Astrocyte (in vitro differentiated cells and primary cell): ENCODE measurements at regions not wholly inside any gene's neighbourhood (a gene's known extent, or its start where the extent isn't known, plus 50 kb on each side); places are given as distances from the start of the nearest gene placed in this dataset.

Experiments
- DNase-seq: peaks from one replicate; pipeline ENCODE4 v3.0.0-alpha.2; 2010; ENCODE audit warnings: low read depth
- FAIRE-seq: peaks from 2 replicates; lab custom pipeline; 2011; peaks lifted over from hg19 to GRCh38; lab: Jason Lieb, UNC
- H2AFZ ChIP-seq: 2 replicates; pipeline ENCODE4 v1.6.0; 2012; ENCODE audit warnings: low read depth, low read length, inconsistent platforms
- H3K27ac ChIP-seq: 2 replicates; pipeline ENCODE4 v1.5.1; 2011; ENCODE audit warnings: low read depth, low read length, inconsistent platforms
- H3K27me3 ChIP-seq: 2 replicates; pipeline ENCODE4 v1.6.0; 2011; ENCODE audit warnings: low read length, inconsistent platforms; ENCODE audit not compliant: insufficient read depth
- H3K36me3 ChIP-seq: 2 replicates; pipeline ENCODE4 v1.5.1; 2011; ENCODE audit warnings: low read length, inconsistent platforms; ENCODE audit not compliant: insufficient read depth
- H3K4me1 ChIP-seq: 2 replicates; pipeline ENCODE4 v1.5.1; 2011; ENCODE audit warnings: low read length, inconsistent platforms; ENCODE audit not compliant: insufficient read depth
- H3K4me2 ChIP-seq: 2 replicates; pipeline ENCODE4 v1.6.0; 2012; ENCODE audit warnings: low read length, inconsistent platforms
- H3K4me3 ChIP-seq: 2 replicates; pipeline ENCODE4 v1.5.1; 2011; ENCODE audit warnings: low read depth, mild to moderate bottlenecking, low read length, inconsistent platforms; ENCODE audit not compliant: insufficient read depth
- H3K79me2 ChIP-seq: 2 replicates; pipeline ENCODE4 v1.6.0; 2012; ENCODE audit warnings: mild to moderate bottlenecking, low read length, inconsistent platforms; ENCODE audit not compliant: insufficient read depth
- H3K9ac ChIP-seq: 2 replicates; pipeline ENCODE4 v1.6.0; 2012; ENCODE audit warnings: mild to moderate bottlenecking, low read length, inconsistent platforms
- H3K9me3 ChIP-seq: 2 replicates; pipeline ENCODE4 v1.5.1; 2012; ENCODE audit warnings: low read depth, mild to moderate bottlenecking, low read length, inconsistent platforms; ENCODE audit not compliant: insufficient read depth
- H4K20me1 ChIP-seq: 2 replicates; pipeline ENCODE4 v1.6.0; 2012; ENCODE audit warnings: low read length, inconsistent platforms; ENCODE audit not compliant: insufficient read depth
- H3K27ac Mint-ChIP-seq: one replicate; pipeline ENCODE4 v1.8.0; 2021; ENCODE audit warnings: mild to moderate bottlenecking, mixed read lengths; ENCODE audit not compliant: unreplicated experiment
- H3K27me3 Mint-ChIP-seq: one replicate; pipeline ENCODE4 v1.8.0; 2021; ENCODE audit warnings: low read depth, mixed read lengths; ENCODE audit not compliant: unreplicated experiment
- H3K36me3 Mint-ChIP-seq: one replicate; pipeline ENCODE4 v1.8.0; 2021; ENCODE audit warnings: low read depth, mixed read lengths; ENCODE audit not compliant: unreplicated experiment
- H3K4me1 Mint-ChIP-seq: one replicate; pipeline ENCODE4 v1.8.0; 2021; ENCODE audit warnings: low read depth, mixed read lengths; ENCODE audit not compliant: unreplicated experiment
- H3K4me3 Mint-ChIP-seq: one replicate; pipeline ENCODE4 v1.8.0; 2021; ENCODE audit warnings: mild to moderate bottlenecking, moderate library complexity, mixed read lengths; ENCODE audit not compliant: unreplicated experiment
- H3K9me3 Mint-ChIP-seq: one replicate; pipeline ENCODE4 v1.8.0; 2021; ENCODE audit warnings: mild to moderate bottlenecking, mixed read lengths; ENCODE audit not compliant: unreplicated experiment
- EZH2 ChIP-seq: IDR thresholded peaks from 2 replicates; pipeline ENCODE4 v1.6.1; 2012; ENCODE audit warnings: mild to moderate bottlenecking, low read length, inconsistent platforms; ENCODE audit not compliant: insufficient read depth
- TF ChIP-seq, protein P1 (sequence below): IDR thresholded peaks from 2 replicates; pipeline ENCODE4 v1.5.1; 2011; ENCODE audit warnings: low read depth, mild to moderate bottlenecking, inconsistent platforms, low read length, moderate library complexity; ENCODE audit not compliant: insufficient read depth

GRCh38 chr12:127327986-127328385 lies 939.0 kb upstream of the TMEM132C start:
- DNase-seq (no peak), FAIRE-seq (no peak)
- H3K4me2 ChIP-seq: no peak overlapping the region
- H3K9ac ChIP-seq: no peak overlapping the region
- H3K36me3 ChIP-seq: no peaks in the 10 kb centered on the region
- Mint-ChIP-seq H3K27me3 (no peaks in the 10 kb centered on the region), H3K9me3 (peaks cover 13% of the 10 kb centered on the region), H3K27ac (no peak overlapping the region), H3K36me3 (no peaks in the 10 kb centered on the region), H3K4me1 (no peaks in the 10 kb centered on the region), H3K4me3 (no peak overlapping the region)
- H3K27me3 ChIP-seq: no peaks in the 10 kb centered on the region
- no peaks in the 10 kb centered on the region for H3K4me1 ChIP-seq
- no peak for TF ChIP-seq EZH2
- TF ChIP-seq, protein P1, sequence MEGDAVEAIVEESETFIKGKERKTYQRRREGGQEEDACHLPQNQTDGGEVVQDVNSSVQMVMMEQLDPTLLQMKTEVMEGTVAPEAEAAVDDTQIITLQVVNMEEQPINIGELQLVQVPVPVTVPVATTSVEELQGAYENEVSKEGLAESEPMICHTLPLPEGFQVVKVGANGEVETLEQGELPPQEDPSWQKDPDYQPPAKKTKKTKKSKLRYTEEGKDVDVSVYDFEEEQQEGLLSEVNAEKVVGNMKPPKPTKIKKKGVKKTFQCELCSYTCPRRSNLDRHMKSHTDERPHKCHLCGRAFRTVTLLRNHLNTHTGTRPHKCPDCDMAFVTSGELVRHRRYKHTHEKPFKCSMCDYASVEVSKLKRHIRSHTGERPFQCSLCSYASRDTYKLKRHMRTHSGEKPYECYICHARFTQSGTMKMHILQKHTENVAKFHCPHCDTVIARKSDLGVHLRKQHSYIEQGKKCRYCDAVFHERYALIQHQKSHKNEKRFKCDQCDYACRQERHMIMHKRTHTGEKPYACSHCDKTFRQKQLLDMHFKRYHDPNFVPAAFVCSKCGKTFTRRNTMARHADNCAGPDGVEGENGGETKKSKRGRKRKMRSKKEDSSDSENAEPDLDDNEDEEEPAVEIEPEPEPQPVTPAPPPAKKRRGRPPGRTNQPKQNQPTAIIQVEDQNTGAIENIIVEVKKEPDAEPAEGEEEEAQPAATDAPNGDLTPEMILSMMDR: no peak
- H3K4me3 ChIP-seq: no peak overlapping the region
- H3K79me2 ChIP-seq: no peaks in the 10 kb centered on the region
- H2AFZ ChIP-seq: no peak overlapping the region
- H4K20me1 ChIP-seq: no peaks in the 10 kb centered on the region
- H3K27ac ChIP-seq: no peak overlapping the region
- no peaks in the 10 kb centered on the region for H3K9me3 ChIP-seq

DNA sequence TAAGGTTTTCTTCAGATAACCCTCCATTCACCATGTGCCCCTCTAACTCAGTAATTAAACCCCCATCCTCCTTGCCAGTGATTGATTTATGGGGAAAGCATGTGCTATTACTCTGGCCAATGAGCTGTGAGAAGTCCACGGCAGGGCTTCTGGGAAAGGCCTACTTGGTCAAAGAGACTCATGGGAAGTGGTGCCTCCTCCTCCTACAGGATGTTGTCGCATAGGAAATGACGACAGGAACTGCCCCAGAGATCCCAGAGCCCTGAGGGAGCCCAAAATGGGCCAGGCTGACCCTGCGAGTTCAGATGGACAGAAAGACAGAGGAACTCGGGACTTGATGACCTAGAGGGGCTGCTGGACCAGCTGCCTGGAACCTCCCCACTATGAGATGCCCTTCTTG lies 938.1 kb upstream of the TMEM132C start:
- FAIRE-seq: no peak
- Histone ChIP-seq H3K27ac (no peak overlapping the region), H3K79me2 (no peaks in the 10 kb centered on the region), H2AFZ (no peak overlapping the region), H3K9me3 (no peaks in the 10 kb centered on the region), H3K36me3 (no peaks in the 10 kb centered on the region), H3K4me1 (no peaks in the 10 kb centered on the region), H3K4me3 (no peak overlapping the region), H3K4me2 (no peak overlapping the region), H4K20me1 (no peaks in the 10 kb centered on the region), H3K9ac (no peak overlapping the region), H3K27me3 (no peaks in the 10 kb centered on the region)
- Mint-ChIP-seq H3K4me3 (no peak overlapping the region), H3K27me3 (no peaks in the 10 kb centered on the region), H3K9me3 (peaks cover 13% of the 10 kb centered on the region), H3K4me1 (no peaks in the 10 kb centered on the region), H3K36me3 (no peaks in the 10 kb centered on the region), H3K27ac (no peak overlapping the region)
- TF ChIP-seq, protein P1: no peak
- no peak for DNase-seq

- H3K27me3 ChIP-seq: no peaks in the 10 kb centered on the region
- no peaks in the 10 kb centered on the region for H3K4me1 ChIP-seq
- Mint-ChIP-seq H3K27ac (no peak overlapping the region), H3K4me1 (no peaks in the 10 kb centered on the region), H3K9me3 (peaks cover 10% of the 10 kb centered on the region), H3K27me3 (no peaks in the 10 kb centered on the region), H3K36me3 (no peaks in the 10 kb centered on the region), H3K4me3 (no peak overlapping the region)
- DNase-seq: no peak
- TF ChIP-seq EZH2: no peak
- TF ChIP-seq, protein P1: no peak
- H3K4me2 ChIP-seq: no peak overlapping the region
- H3K27ac ChIP-seq: no peak overlapping the region
- no peaks in the 10 kb centered on the region for H3K79me2 ChIP-seq
- H3K9ac ChIP-seq: no peak overlapping the region
- H3K36me3 ChIP-seq: no peaks in the 10 kb centered on the region
- FAIRE-seq: no peak
- no peak overlapping the region for H2AFZ ChIP-seq
- no peaks in the 10 kb centered on the region for H4K20me1 ChIP-seq
- no peak overlapping the region for H3K4me3 ChIP-seq
- H3K9me3 ChIP-seq: no peaks in the 10 kb centered on the region
These were observed 932.6 kb upstream of the TMEM132C start for GRCh38 chr12:127334365-127334764.
